ENCODE measurements at regions not wholly inside any gene's neighbourhood (a gene's known extent, or its start where the extent isn't known, plus 50 kb on each side); places are given as distances from the start of the nearest gene placed in this dataset.
"Not testable (repeated sequence)": the region's sequence is repeated elsewhere in the genome, so short reads cannot be mapped to it uniquely, and the experiment has no call there.

GRCh38 chr19:28463493-28464053 is 749.4 kb downstream of the UQCRFS1 start:
- DNase-seq, result no peak

- no peak for DNase-seq
Observed at GRCh38 chr19:28457620-28458019, 755.3 kb downstream of the UQCRFS1 start.

- DNase-seq, result no peak
Observed at GRCh38 chr19:28456708-28457320, 756.1 kb downstream of the UQCRFS1 start.

- DNase-seq, result no peak
Observed at GRCh38 chr19:28456252-28456651, 756.7 kb downstream of the UQCRFS1 start.

- DNase-seq, result no peak
Observed at GRCh38 chr19:28454083-28454482, 758.9 kb downstream of the UQCRFS1 start.

- DNase-seq, result no peak
Observed at GRCh38 chr19:28453420-28453819, 759.5 kb downstream of the UQCRFS1 start.

- DNase-seq, result no peak
Observed at GRCh38 chr19:28449803-28450202, 763.1 kb downstream of the UQCRFS1 start.

GRCh38 chr19:28446511-28446910 is 766.4 kb downstream of the UQCRFS1 start:
- no peak for DNase-seq

GRCh38 chr19:28445826-28446225 is 767.1 kb downstream of the UQCRFS1 start:
- no peak for DNase-seq

GRCh38 chr19:28444362-28444761 is 768.6 kb downstream of the UQCRFS1 start:
- no peak for DNase-seq

- DNase-seq, result no peak
Observed at GRCh38 chr19:28443361-28443760, 769.6 kb downstream of the UQCRFS1 start.

- no peak for DNase-seq
Observed at GRCh38 chr19:28437390-28438346, 775.3 kb downstream of the UQCRFS1 start.

- no peak for DNase-seq
Observed at GRCh38 chr19:28436320-28436719, 776.6 kb downstream of the UQCRFS1 start.

GRCh38 chr19:28435551-28436271 is 777.2 kb downstream of the UQCRFS1 start:
- no peak for DNase-seq

- not testable (repeated sequence) for DNase-seq
Observed at GRCh38 chr19:28434794-28435193, 778.2 kb downstream of the UQCRFS1 start.

GRCh38 chr19:28434365-28434764 is 778.6 kb downstream of the UQCRFS1 start:
- not testable (repeated sequence) for DNase-seq

GRCh38 chr19:28433166-28433565 is 779.8 kb downstream of the UQCRFS1 start:
- DNase-seq, result not testable (repeated sequence)

- no peak for DNase-seq
Observed at GRCh38 chr19:28430214-28430613, 782.7 kb downstream of the UQCRFS1 start.

- DNase-seq, result no peak
Observed at GRCh38 chr19:28429356-28429755, 783.6 kb downstream of the UQCRFS1 start.

GRCh38 chr19:28428663-28429348 is 784.1 kb downstream of the UQCRFS1 start:
- no peak for DNase-seq

GRCh38 chr19:28427376-28428083 is 785.4 kb downstream of the UQCRFS1 start:
- DNase-seq, result no peak

GRCh38 chr19:28426730-28427225 is 786.2 kb downstream of the UQCRFS1 start:
- no peak for DNase-seq
